Fibroblast of skin of right quadriceps (primary cell): ENCODE measurements at regions not wholly inside any gene's neighbourhood (a gene's known extent, or its start where the extent isn't known, plus 50 kb on each side); places are given as distances from the start of the nearest gene placed in this dataset.
A peak's percentile ranks its signal among the peaks of the same experiment; 100 is the strongest.
"Not testable (repeated sequence)": the region's sequence is repeated elsewhere in the genome, so short reads cannot be mapped to it uniquely, and the experiment has no call there.

ENCODE experiments used
- DNase-seq: peaks from one replicate; pipeline ENCODE4 v3.0.0-alpha.2; 2013

DNA sequence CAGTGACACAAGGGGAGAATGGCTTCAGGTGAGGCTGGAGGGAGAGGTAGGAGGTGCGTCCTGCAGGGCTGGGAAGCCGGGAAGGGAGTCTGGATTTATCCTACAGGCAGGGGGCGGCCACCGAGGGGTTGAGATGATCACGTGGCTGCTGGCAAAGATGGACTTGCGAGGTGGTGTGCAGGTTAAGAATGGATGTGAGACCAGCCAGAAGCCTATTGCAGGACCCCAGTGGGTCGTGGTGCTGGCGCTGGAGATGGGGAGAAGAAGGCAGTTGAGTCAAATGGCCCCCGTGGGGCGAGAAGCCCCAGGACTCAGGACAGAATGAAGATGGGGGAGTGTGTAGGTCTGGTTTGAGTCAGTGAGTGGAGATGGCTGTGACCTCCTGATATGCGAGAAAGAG, 183.1 kb downstream of the FAM43A start:
- DNase-seq, result no peak

DNA sequence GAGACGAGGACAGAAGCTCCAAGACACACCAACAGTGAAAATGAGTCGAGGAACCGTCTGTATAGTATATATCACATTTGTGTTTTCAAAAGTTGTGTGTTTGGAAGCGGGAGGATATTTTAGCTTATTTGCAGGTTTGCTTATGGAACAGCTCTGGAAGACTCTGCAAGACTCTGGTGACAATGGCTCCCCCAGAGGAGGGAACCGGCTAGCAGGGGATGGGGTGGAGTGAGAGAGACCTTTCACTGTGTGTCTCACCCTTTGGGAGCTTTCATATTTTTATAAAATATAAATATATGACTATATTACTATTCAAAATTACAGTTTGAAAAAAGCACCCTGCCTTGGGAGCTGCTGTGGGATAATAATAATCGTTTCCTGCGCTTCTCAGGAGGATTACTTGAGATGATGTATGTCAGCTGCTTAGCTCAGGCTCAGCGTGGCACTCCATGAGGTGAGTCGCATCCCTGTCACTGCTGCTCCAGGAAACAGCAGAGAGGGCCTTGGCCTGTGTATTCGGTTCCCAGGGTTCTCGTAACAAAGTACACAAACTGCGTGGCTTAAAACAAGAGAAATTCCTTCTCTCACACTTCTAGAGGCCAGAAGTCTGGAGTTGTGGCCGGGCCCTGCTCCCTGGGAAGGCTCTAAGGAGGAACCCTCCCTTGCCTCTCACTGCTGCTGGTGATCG, 183.9 kb downstream of the FAM43A start:
- DNase-seq, result peak; percentile 85

DNA sequence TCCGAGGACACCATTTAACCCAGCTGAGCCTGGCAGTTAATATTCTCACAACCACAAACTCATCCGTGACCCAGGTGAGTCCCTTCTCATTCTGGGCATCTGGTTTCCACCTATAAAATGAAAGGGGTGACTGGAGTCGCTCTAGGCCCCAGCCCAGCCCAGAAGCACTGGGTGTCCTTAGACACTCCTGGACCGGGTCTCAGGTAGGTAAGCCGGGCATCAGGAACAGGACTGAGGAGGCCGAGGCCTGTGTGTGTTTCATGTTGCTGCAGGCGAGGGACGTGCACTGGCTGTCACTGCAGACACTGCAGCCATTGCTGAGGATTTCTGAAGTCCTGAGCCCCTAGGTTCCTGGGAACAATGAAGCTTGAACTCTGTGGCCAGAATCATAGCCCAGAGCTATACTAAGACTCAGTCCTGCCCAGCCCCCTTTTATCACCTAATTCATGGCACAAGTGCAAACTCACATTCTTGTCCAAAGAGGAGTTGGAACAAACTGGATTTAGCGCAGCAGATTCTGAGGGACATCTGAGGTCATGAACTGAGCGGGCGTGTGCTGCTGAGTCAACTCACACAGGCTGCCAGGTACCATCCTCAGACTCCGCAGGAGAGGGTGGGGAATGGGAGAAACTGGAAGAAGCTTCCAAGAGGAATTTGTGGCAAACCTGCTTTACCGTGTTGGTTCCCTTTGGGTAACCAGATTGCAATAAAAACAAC, 184.9 kb downstream of the FAM43A start:
- DNase-seq, result peak; percentile 38

DNA sequence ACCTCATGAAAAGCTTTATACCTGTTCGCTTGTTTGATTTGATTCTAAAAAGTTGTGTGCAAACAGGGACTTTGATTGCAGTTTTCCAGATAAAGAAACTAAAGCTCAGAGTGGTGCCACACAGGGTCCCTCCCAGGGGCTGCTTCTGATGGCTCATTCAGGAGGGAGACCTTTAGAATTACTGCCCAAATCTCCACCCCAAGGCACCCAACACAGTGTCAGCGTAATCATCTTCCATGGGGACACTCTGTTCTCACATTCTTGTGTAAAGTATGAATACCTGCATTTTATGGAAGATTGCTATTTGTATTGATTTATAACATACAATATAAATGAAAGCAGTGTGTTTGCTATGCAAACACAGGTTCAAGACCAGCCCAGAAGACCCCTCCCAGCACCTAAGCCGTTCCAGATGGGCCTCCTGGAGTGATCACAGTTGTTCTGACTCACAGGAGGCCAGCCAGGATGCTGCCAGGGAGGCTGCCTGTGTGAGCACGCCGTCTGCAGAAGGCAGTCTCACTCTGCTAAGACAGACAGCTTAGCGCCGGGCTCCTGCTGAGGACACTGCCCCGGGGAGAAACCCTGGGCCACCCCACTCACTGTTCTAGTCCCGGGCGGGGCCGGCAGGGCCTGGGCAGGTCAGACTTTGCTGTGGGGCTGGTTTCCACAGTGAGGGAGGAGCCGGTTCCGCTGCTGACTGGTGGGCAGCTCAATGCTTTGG, 185.6 kb downstream of the FAM43A start:
- DNase-seq, result peak; percentile 91

DNA sequence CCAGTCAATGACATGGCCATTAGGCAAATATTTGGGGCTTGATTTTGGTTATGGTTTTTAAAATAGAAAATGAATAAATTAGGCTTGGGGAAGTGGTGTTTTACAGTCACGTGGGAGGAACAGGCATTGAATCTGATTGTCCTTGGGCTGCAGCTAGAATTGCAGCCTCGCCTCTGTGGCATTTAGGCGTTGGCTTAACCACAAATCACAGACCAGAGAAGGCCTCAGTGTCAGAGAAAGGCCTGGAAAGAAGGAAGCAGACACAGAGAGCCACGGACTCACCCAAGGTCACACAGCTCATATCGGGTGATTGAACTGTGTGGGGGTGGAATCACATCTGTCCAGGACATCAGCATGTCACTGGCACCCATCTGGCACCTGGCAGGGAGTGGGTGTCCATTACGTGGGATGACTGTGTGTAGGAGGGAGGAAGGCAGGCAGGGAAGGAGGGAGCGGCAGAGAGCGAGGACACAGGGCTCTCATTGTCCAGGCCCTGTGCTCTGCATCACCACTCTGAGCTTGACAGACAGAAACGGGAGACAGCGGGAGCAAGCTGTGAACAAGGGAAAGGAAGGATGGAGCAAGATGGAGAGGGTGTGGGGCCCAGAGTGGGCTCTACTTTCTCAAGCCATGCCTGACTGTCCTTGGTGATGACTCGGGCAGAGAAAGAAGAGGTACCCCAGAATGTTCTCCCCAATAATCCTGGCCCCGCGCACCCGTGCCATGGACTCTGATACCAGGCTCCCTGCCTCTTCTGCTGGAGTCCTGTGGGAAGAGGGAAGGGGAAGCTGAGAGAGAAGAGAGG, 186.4 kb downstream of the FAM43A start:
- DNase-seq, result peak; percentile 70

DNA sequence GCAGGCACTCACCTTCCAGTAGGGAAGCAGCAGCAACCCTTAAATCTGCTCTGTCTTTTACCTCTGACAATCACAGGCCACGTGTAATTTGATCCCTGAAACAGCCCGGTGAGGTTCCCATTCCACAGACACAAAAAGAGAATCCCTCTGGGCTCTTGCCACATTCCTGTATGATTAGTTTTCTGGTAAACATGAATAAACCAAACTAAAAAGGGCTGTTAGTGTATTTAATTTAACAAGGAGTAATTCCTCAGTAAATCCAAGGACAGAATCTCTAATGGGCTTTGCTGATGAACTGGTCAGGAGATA, 186.9 kb downstream of the FAM43A start:
- DNase-seq, result peak; percentile 88

DNA sequence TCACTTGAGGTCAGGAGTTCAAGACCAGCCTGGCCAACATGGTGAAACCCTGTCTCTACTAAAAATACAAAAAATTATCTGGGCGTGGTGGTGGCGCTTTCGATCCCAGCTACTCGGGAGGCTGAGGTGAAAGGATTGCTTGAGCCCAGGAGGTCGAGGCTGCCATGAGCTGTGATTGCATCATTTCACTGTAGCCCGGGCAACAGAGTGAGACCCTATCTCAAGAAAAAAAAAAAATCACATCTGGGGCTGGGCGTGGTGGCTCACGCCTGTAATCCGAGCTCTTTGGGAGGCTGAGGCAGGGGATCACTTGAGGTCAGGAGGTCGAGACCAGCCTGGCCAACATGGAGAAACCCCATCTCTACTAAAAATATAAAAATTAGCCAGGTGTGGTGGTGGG, 187.8 kb downstream of the FAM43A start:
- DNase-seq, result not testable (repeated sequence)

DNA sequence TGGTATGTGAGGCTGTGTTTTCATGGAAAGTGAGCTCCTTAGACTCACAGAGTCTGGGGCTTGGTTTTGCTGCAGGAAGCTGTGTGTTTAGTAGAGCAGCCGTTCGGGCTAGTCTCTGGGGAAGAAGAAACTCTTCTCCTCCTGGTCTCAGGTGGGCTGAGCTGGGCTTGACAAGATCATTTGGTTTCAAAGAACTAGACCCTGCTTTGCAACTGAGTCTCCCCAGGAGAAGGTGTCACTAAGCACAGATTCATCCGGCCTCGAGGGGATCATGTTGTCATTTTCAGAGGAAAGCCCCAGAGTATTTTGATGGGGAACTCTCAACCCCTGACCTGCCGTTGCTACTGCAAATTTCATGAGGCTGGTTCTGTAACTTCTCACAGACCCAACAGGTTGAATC, 188.5 kb downstream of the FAM43A start:
- DNase-seq, result no peak

DNA sequence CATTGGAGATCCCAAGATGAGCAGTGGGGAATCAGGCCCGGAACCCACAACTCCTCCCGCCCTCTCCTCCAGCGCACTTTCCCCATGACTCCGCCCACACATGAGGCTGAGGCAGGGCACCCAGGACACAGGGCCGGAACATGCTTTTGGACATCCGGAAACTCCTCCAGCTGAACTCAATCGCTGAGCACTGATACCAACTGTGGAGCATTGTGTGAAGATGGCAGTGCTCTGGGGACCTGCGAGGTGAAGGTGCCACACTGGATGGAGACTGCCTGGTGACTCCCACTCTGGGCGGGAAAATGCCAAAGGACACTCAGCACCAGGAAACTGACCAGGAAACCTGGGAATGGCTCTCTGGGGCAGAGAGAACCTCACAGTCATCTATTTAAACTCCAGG, 189.1 kb downstream of the FAM43A start:
- DNase-seq, result no peak

DNA sequence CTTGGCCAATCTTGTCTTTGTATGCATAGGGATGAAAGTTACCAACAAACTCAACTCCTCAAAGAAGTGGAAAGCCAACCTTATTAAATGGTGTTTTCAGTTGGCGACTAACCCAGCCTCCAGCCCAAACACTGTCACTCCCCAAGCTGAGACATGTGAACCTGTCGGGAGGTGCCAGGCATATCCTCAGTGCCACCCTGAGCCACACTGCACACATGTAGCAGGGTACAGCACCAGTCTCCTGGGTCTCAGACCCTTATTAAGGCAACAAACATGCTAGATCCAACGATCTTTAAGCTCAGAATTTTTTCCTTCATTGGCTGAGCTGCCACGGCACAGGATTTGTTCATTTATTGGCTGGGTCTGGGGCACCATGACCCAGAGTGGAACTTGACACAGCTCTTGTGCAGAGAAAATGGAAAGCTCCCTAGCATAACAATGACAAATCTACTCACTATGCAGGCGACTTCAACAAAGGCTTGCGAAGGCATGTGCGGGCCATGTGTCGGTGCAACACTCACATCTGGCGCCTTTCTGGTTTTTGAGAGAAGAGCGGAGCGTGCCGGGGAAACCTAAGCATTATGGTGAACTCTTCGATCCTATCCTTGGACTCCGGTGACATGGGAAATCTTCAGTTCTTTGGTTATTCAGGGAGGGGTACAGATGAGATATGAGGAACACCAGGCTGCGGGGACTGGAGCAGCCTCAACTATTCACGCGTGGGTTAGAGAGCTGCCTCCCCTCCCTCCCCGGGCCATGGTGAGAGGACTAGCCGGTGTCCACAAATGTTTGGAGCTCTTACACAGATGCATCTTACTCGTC, 190.1 kb downstream of the FAM43A start:
- peak; percentile 34 for DNase-seq

DNA sequence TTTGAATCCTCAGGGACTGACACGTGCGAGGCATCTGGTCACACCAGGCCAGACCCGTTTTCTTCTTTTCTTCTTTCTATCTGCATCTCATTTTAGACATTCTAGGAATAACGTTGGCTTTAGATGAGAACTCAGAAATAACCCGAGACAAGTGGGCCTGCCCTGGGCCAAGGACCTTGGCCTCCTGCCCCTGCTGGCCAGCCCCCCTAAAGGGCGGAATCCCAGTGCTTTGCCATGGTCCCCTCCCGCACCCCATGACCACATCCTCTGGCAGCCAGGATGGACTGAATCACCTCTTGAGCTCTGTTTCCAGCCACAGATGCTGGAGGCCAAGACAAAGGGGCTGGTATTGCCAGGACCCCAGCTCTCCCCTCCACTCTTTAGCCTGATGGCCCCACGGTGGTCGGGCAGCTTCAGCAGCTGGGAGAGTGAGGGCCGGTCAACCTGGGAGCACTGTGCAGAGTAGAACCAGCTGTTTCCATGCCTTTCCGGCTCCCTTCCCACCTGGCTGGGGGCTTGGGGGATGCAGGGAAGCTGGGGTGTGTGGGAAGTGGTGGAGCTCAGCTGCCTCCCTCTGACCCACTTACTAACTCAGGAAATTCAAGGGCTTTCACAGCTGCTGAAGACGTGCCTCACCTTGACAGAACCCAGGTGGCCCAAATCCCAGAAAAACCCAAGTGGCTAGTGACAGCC, 190.9 kb downstream of the FAM43A start:
- DNase-seq, result no peak

DNA sequence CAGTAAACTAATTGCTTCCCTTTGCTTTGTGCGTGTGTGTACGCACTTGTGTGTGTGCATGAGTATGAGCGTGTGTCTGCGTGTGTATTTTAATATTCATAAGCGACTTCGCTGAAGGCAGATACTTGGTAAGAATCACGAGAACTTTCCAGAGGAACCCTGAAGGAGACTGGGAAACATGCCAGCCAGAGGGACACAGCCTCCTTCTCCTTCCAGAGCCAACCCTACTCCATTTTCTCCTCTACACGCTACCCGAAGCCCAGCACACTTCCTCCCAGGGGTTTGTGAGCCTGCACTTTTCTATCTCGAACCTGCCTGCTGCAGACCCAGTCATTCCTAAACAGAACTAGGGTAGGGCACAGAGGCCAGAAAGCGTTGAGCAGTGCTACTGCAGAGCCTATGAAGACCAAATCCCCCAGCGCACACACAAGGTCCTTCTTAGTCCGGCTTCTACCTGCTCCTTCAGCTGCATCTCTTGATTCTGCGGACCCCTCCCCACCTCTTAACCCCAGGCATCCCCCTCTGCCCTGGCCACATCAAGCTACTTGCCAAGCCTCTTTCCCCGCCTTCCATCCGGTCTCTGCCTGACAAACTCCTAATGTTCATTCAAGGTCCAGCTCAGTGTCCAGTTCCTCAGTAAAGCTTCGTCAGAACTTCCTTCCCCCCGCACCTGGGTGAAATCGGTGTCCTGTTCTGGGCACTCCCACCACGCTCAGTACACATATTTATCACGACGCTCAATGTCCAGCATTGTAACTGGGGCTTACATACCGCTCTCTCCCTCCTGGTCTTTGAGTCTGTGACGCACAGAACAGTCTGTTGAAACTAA, 191.8 kb downstream of the FAM43A start:
- DNase-seq, result no peak

DNA sequence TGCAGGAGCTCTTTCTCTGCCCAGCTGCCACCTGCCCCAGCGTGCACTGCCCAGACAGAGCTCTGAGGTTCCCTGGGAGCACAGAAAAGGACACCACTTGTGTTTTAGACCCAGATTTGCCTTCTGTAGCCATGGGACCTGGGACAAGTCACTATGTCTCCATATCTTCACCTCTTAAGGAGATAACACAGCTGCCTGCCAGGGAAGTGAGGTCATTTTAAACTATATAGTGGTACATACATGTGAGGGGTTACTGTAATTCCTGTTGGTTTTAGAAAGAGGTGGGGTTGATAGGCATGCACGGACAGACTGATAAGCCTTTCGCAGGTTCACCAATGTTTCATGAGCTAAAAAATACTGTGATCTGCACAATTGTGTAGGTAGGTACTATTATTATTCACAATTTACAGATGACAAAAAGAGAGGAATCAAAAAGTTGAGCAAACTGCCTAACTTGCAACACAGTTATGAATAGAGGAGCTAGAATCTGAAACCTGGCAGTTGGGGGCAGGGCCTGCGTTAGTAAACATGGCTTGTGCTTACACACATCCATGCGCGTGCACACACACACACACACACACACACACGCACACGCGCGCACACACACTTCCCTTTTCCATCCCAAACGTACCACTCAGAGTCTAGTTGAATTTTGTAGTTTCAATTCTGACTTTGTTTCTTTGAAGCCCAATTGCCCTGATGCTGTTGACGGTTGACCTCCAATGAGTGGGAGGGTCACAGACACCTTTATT, 193.6 kb downstream of the FAM43A start:
- no peak for DNase-seq

DNA sequence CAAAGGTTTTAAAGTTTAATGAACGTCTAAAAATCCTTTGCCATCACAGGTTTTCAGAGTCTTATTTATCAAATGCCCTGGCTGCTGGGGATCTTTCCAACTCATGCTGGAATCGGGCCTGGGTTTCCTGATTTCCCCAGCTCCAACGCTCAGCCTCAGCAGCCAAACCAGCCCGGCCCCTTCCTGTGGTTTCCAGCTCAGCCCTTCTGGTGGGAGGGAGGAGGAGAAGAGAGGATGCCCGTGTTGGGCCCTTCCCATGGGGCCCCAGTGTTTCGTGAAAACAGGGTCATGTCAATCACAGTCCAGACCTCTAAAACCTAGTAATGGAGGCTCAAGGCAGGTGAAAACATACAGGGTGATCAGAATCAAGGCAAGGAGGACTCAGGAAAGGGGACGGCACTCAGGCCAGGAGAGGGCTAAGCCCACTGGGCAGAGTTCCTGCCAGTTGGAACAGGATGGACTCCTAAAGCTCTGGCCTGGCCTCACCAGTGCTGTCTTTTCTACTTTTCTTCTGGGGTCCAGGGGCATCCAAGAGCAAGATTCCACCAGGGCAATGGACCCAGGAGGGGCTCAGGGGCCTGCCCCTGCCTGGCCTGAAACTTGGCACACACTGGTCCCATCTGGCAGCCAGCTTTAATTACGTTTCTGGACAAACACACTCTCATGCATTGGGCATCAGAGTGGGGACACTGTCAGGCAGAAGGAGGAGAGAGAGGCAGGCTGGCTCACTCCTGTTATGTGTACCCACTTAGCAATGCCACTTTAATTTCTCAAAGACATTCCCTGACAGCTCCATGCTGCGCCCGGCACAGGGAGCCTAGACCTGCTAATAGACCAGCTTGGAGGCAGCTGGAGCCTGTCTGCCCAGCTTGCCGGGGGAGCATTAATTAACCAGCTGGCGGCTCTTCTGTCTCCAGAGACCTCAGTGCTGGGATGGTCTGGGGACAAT, 194.6 kb downstream of the FAM43A start:
- DNase-seq, result peak; percentile 49

DNA sequence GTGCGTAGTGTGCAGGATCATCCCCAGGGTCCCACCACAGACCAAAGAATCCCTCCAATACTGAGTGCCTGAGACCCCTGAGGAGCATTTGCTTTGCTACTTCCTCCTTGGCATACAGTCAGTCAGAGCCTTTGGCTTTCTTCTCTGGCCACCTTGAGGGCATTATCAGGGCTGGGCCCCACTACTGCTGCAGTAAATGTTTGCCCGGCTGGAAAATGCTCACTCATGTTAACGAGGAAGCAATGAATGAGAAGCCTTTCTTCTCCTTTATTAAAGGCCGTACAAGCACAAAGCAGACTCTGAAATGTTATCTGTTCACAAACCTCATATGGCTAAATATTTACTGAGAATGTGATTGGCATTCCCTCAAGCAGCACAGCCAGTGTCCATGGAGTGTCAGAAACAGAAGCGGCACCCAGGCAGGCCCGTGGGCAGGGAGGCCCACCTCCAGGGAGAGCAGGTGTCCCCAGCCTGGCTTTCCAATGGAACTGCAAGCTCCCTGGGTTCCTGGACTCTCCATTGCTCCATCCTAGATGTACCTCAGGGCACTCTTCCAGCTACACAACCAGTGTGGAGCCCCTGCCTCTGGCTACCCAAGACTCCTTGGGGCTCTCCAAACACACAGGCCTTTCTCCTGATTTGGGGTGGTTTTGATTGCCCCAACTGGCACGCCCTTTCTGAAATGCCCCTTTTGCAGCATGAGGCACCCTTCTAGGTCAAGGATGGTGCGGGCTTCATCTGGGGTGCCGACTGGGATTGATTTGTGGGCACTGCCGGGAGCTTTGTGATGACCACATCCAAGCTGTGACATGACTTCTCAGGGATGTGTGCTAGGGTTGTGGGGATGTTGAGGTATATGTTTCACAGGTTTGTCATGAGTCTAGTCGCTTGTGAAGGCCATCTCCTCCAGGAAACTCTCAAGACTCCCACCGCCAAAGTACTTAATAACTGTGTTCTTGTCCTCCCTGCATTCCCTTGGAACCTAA, 195.6 kb downstream of the FAM43A start:
- no peak for DNase-seq

DNA sequence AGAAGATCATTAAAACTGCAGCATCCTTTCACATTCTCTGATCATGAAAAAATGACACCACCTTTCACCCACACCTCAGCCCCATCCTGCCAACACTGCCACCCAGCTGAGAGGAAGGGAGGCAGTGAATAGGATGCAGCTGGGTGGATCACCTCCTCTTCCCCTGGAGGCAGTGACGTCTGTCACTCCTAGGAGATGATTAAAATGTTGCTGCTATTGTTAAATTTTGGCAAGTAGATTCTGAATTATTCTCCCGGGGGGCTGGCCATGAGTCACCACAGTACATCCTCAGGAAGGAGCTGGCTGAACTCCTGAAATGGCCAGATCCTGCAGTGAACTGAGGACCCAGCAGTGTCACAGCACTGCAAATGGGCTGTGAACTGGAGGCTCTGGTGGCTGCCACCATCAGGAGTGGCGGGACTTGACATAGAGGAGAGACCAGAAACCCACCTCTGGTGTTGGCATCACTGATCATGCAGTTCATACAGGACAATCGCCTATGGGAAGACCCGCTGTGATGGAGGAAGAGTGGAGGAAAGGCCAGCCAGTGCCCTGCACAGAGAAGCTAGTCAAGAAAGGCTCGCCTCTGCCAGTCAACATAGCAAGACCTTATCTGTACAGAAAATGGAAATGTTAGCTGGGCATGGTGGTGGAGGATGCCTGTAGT, 199.1 kb downstream of the FAM43A start:
- DNase-seq, result no peak

DNA sequence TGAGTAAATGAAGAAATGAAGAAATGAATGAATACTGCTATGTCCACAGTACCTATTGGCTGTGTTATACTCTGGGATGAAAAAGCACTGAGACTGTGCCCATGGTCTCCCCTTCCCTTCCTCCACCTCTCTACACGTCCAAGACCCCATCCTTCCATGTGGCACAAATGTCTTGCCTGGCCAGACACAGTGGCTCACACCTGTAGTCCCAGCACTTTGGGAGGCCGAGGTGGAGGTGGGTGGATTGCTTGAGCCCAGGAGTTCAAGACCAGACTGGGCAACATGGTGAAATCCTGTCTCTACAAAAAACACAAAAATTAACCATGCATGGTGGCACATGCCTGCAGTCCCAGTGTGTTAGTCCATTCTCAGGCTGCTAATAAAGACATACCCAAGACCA, 200.1 kb downstream of the FAM43A start:
- no peak for DNase-seq
